Keratinocyte (primary cell): ENCODE measurements at regions not wholly inside any gene's neighbourhood (a gene's known extent, or its start where the extent isn't known, plus 50 kb on each side); places are given as distances from the start of the nearest gene placed in this dataset.

Experiments
- DNase-seq: peaks from one replicate; pipeline ENCODE4 v3.0.0-alpha.2; 2011; ENCODE audit warnings: low read depth, missing footprints, low spot score
- FAIRE-seq: peaks from 2 replicates; lab custom pipeline; 2011; peaks lifted over from hg19 to GRCh38; lab: Jason Lieb, UNC
- H2AFZ ChIP-seq: 2 replicates; pipeline ENCODE4 v1.6.0; 2012; ENCODE audit warnings: low read length, control low read depth, inconsistent platforms; ENCODE audit not compliant: control insufficient read depth
- H3K27ac ChIP-seq: 2 replicates; pipeline ENCODE4 v1.5.1; 2011; ENCODE audit warnings: low read length; ENCODE audit not compliant: control insufficient read depth, insufficient read depth
- H3K27me3 ChIP-seq: 3 replicates; pipeline ENCODE4 v1.6.0; 2011; ENCODE audit warnings: low read length; ENCODE audit not compliant: control insufficient read depth, insufficient read depth; ENCODE audit errors: extremely low read depth
- H3K36me3 ChIP-seq, 2 experiments: 2 replicates in 1 of 2; 3 replicates in 1 of 2; pipeline ENCODE4 v1.5.1; 2011; ENCODE audit warnings: low read length in 2 of 2, mild to moderate bottlenecking in 1 of 2; ENCODE audit not compliant: control insufficient read depth in 2 of 2, insufficient read depth in 2 of 2; ENCODE audit errors: extremely low read depth in 1 of 2
- H3K4me1 ChIP-seq: 3 replicates; pipeline ENCODE4 v1.5.1; 2011; ENCODE audit warnings: low read length; ENCODE audit not compliant: control insufficient read depth, insufficient read depth; ENCODE audit errors: extremely low read depth
- H3K4me2 ChIP-seq: 3 replicates; pipeline ENCODE4 v1.6.0; 2011; ENCODE audit warnings: low read depth, low read length; ENCODE audit not compliant: control insufficient read depth, insufficient read depth; ENCODE audit errors: extremely low read depth
- H3K4me3 ChIP-seq, 3 experiments: fragments of 200-600 bp in 1 of 3; sonication (generic) in 1 of 3; 2 replicates in 2 of 3; 3 replicates in 1 of 3; pipeline ENCODE4 v1.5.1; 2011 to 2016; ENCODE audit warnings: low read length in 3 of 3, mild to moderate bottlenecking in 3 of 3, control low read depth in 2 of 3, inconsistent platforms in 1 of 3, low read depth in 1 of 3, mixed read lengths in 1 of 3, mixed run types in 1 of 3, moderate library complexity in 1 of 3; ENCODE audit not compliant: control insufficient read depth in 2 of 3, insufficient read depth in 2 of 3; ENCODE audit errors: extremely low read depth in 1 of 3
- H3K79me2 ChIP-seq: 2 replicates; pipeline ENCODE4 v1.6.0; 2012; ENCODE audit warnings: low read length; ENCODE audit not compliant: control insufficient read depth, insufficient read depth
- H3K9ac ChIP-seq: 3 replicates; pipeline ENCODE4 v1.6.0; 2011; ENCODE audit warnings: low read length; ENCODE audit not compliant: control insufficient read depth, insufficient read depth; ENCODE audit errors: extremely low read depth
- H3K9me1 ChIP-seq: 3 replicates; pipeline ENCODE4 v1.6.0; 2011; ENCODE audit warnings: low read length; ENCODE audit not compliant: control insufficient read depth, insufficient read depth; ENCODE audit errors: extremely low read depth
- H3K9me3 ChIP-seq: 2 replicates; pipeline ENCODE4 v1.5.1; 2012; ENCODE audit warnings: low read depth, low read length; ENCODE audit not compliant: control insufficient read depth
- H4K20me1 ChIP-seq: 3 replicates; pipeline ENCODE4 v1.6.0; 2011; ENCODE audit warnings: low read length; ENCODE audit not compliant: control insufficient read depth, insufficient read depth; ENCODE audit errors: extremely low read depth
- EZH2 ChIP-seq: IDR thresholded peaks from one replicate; pipeline ENCODE4 v1.6.1; 2012; ENCODE audit warnings: inconsistent platforms, mild to moderate bottlenecking, low read length, moderate library complexity
- dilution Hi-C: fragments of 300-500 bp; cut with MboI; formaldehyde crosslinking; loops from one replicate; pipeline ENCODE4 v1.7.0; 2020; ENCODE audit warnings: low sequenced_read_pairs; ENCODE audit not compliant: extremely low pct_ligation_motif_present
- TF ChIP-seq, protein P1 (sequence below), 3 experiments: IDR thresholded peaks in 1 of 3; conservative IDR thresholded peaks in 1 of 3; optimal IDR thresholded peaks in 1 of 3; 2 replicates in 2 of 3; 3 replicates in 1 of 3; pipeline versions ENCODE3 to v1.5.1; 2011; ENCODE audit warnings: low read length in 3 of 3, mild to moderate bottlenecking in 3 of 3, moderate library complexity in 2 of 3, control low read depth in 1 of 3, inconsistent platforms in 1 of 3; ENCODE audit not compliant: insufficient read depth in 2 of 3; ENCODE audit errors: extremely low read depth in 1 of 3

DNA sequence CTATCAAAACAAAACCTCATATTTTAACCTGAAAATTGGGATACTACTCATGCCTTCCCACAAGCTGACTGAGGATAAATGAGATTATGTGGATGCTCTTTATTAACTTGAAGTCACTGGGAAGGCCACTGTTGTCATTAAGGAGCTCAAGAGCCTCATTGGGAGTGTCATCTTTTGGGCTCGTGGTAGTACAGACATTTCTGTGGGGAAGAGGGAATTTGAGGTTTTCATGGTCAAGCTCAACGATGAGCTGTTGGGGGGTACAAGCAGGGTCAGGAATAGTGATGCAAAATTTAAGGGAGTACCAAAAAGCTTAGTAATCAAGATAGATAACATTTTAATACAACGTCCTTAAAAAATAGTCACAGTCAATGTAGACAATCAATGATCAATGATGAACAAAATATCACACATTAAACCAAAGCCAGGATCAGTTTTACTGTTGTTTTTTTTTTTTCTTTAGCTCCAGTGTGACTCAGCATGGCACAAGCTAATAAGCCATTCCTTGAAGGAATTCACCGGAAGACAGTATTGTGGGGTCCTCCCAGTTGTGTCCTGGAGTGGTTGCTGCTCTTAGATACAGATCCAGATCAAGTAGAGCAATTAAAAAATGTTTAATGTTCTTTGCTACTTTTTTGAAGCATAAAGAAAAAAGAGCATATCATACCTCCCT is 130.9 kb downstream of the C12orf75 start:
- H3K4me1 ChIP-seq: peaks cover 8% of the 10 kb centered on the region
- peaks cover 5% of the 10 kb centered on the region for H3K9me3 ChIP-seq
- H2AFZ ChIP-seq: no peak overlapping the region
- H3K27ac ChIP-seq: no peak overlapping the region
- H3K9ac ChIP-seq: no peak overlapping the region
- H3K4me3 ChIP-seq: no peak overlapping the region
- TF ChIP-seq EZH2: no peak
- TF ChIP-seq, protein P1, sequence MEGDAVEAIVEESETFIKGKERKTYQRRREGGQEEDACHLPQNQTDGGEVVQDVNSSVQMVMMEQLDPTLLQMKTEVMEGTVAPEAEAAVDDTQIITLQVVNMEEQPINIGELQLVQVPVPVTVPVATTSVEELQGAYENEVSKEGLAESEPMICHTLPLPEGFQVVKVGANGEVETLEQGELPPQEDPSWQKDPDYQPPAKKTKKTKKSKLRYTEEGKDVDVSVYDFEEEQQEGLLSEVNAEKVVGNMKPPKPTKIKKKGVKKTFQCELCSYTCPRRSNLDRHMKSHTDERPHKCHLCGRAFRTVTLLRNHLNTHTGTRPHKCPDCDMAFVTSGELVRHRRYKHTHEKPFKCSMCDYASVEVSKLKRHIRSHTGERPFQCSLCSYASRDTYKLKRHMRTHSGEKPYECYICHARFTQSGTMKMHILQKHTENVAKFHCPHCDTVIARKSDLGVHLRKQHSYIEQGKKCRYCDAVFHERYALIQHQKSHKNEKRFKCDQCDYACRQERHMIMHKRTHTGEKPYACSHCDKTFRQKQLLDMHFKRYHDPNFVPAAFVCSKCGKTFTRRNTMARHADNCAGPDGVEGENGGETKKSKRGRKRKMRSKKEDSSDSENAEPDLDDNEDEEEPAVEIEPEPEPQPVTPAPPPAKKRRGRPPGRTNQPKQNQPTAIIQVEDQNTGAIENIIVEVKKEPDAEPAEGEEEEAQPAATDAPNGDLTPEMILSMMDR (optimal IDR thresholded peaks at IDR 0.05 in 1 of 3, IDR thresholded peaks at IDR 0.05 in 1 of 3, conservative IDR thresholded peaks at IDR 0.05 in 1 of 3; ENCODE audit: extremely low read depth in 1 of 3, insufficient read depth in 2 of 3, low read length in 3 of 3): no peak
- H3K27me3 ChIP-seq: no peaks in the 10 kb centered on the region
- DNase-seq (no peak), FAIRE-seq (no peak)
- dilution Hi-C loops: no loop called here
- no peaks in the 10 kb centered on the region for H4K20me1 ChIP-seq
- no peak overlapping the region for H3K4me2 ChIP-seq
- H3K79me2 ChIP-seq: no peaks in the 10 kb centered on the region
- no peaks in the 10 kb centered on the region for H3K9me1 ChIP-seq
- H3K36me3 ChIP-seq: no peaks in the 10 kb centered on the region

GRCh38 chr12:105461944-105462762 is 131.7 kb downstream of the C12orf75 start:
- H3K27ac ChIP-seq: no peak overlapping the region
- H3K4me2 ChIP-seq: no peak overlapping the region
- H3K27me3 ChIP-seq: no peaks in the 10 kb centered on the region
- H3K9ac ChIP-seq: no peak overlapping the region
- no peaks in the 10 kb centered on the region for H3K9me1 ChIP-seq
- dilution Hi-C loops: no loop called here
- peaks cover 8% of the 10 kb centered on the region for H3K4me1 ChIP-seq
- DNase-seq (no peak), FAIRE-seq (no peak)
- peaks cover 5% of the 10 kb centered on the region for H3K9me3 ChIP-seq
- no peak overlapping the region for H3K4me3 ChIP-seq
- H2AFZ ChIP-seq: no peak overlapping the region
- H4K20me1 ChIP-seq: no peaks in the 10 kb centered on the region
- TF ChIP-seq EZH2: no peak
- TF ChIP-seq, protein P1 (optimal IDR thresholded peaks at IDR 0.05 in 1 of 3, IDR thresholded peaks at IDR 0.05 in 1 of 3, conservative IDR thresholded peaks at IDR 0.05 in 1 of 3; ENCODE audit: extremely low read depth in 1 of 3, insufficient read depth in 2 of 3, low read length in 3 of 3): no peak
- H3K79me2 ChIP-seq: no peaks in the 10 kb centered on the region
- no peaks in the 10 kb centered on the region for H3K36me3 ChIP-seq
